CD4-positive, alpha-beta memory T cell (primary cell): ENCODE measurements at regions not wholly inside any gene's neighbourhood (a gene's known extent, or its start where the extent isn't known, plus 50 kb on each side); places are given as distances from the start of the nearest gene placed in this dataset.
"Not testable (repeated sequence)": the region's sequence is repeated elsewhere in the genome, so short reads cannot be mapped to it uniquely, and the experiment has no call there.

ENCODE experiments used
- CTCF ChIA-PET: fragments of 350-600 bp; sonication (Branson Sonifier 250); formaldehyde crosslinking; loops from one replicate; lab custom pipeline; 2021; ENCODE audit warnings: inconsistent platforms; ENCODE audit not compliant: partially characterized antibody; lab: Charles Lee
- POLR2A ChIA-PET: fragments of 350-600 bp; sonication (Branson Sonifier 250); formaldehyde crosslinking; loops from one replicate; lab custom pipeline; 2021; ENCODE audit not compliant: partially characterized antibody; lab: Charles Lee
- DNase-seq, 5 donors: peaks; one replicate each; pipeline versions ENCODE4 v3.0.0 to v3.0.0-alpha.2; 2020 to 2022; ENCODE audit warnings: mixed read lengths in 1 of 5
- H3K27ac ChIP-seq: one replicate; pipeline ENCODE4 v1.7.0; 2013; ENCODE audit warnings: low read depth, low read length
- H3K27me3 ChIP-seq: 2 replicates; pipeline ENCODE4 v1.7.0; 2013; ENCODE audit warnings: mild to moderate bottlenecking, low read length, moderate library complexity; ENCODE audit not compliant: insufficient read depth
- H3K36me3 ChIP-seq: 2 replicates; pipeline ENCODE4 v1.7.0; 2013; ENCODE audit warnings: mild to moderate bottlenecking, low read length, moderate library complexity; ENCODE audit not compliant: insufficient read depth
- H3K4me1 ChIP-seq: 2 replicates; pipeline ENCODE4 v1.7.0; 2013; ENCODE audit warnings: mild to moderate bottlenecking, low read length, moderate library complexity; ENCODE audit not compliant: insufficient read depth
- H3K4me3 ChIP-seq, 2 donors: one replicate each; pipeline ENCODE4 v1.7.0; 2013; ENCODE audit warnings: low read length in 2 of 2, mild to moderate bottlenecking in 1 of 2
- H3K9me3 ChIP-seq, 2 donors: one replicate each; pipeline ENCODE4 v1.7.0; 2013; ENCODE audit warnings: low read length in 2 of 2, control low read depth in 1 of 2; ENCODE audit not compliant: control insufficient read depth in 1 of 2
- H3K27ac Mint-ChIP-seq, 7 donors: one replicate each; pipeline ENCODE4 v1.8.0; 2020 to 2021; ENCODE audit warnings: mixed read lengths in 7 of 7, mild to moderate bottlenecking in 6 of 7, inconsistent platforms in 3 of 7, moderate library complexity in 3 of 7
- H3K27me3 Mint-ChIP-seq, 2 donors: one replicate each; pipeline ENCODE4 v1.8.0; 2020 to 2021; ENCODE audit warnings: mixed read lengths in 2 of 2
- H3K36me3 Mint-ChIP-seq, 2 donors: one replicate each; pipeline ENCODE4 v1.8.0; 2020 to 2021; ENCODE audit warnings: mixed read lengths in 2 of 2, inconsistent platforms in 1 of 2, mild to moderate bottlenecking in 1 of 2
- H3K4me1 Mint-ChIP-seq, 4 donors: one replicate each; pipeline ENCODE4 v1.8.0; 2020 to 2021; ENCODE audit warnings: mixed read lengths in 4 of 4, mild to moderate bottlenecking in 1 of 4
- H3K4me3 Mint-ChIP-seq, 8 donors: one replicate each; pipeline ENCODE4 v1.8.0; 2020 to 2021; ENCODE audit warnings: mixed read lengths in 8 of 8, mild to moderate bottlenecking in 7 of 8, moderate library complexity in 6 of 8, inconsistent platforms in 3 of 8
- H3K9me3 Mint-ChIP-seq, 8 donors: one replicate each; pipeline ENCODE4 v1.8.0; 2020 to 2021; ENCODE audit warnings: mixed read lengths in 8 of 8, mild to moderate bottlenecking in 5 of 8, inconsistent platforms in 3 of 8, moderate library complexity in 1 of 8
- intact Hi-C: fragments of 100-400 bp; cut with micrococcal nuclease; formaldehyde crosslinking; loops from one replicate; pipeline ENCODE4 v1.15.1; 2023

GRCh38 chr2:131425231-131425941 is 50.5 kb upstream of the TUBA3D start:
- H3K4me3 ChIP-seq: no peak overlapping the region
- Mint-ChIP-seq H3K27me3 (peaks cover 50% of the 10 kb centered on the region in 2 donors), H3K9me3 (peaks cover 0 to 3% (median 0%) of the 10 kb centered on the region in 8 donors), H3K27ac (no peak overlapping the region), H3K4me1 (peaks cover 3 to 8% (median 5%) of the 10 kb centered on the region in 4 donors), H3K36me3 (no peaks in the 10 kb centered on the region), H3K4me3 (peak overlapping the region in 5 of 8 donors; percentile 7 to 60 (median 51))
- POLR2A ChIA-PET: no interaction called here
- peaks cover 5% of the 10 kb centered on the region for H3K27me3 ChIP-seq
- CTCF ChIA-PET: no interaction called here
- no peaks in the 10 kb centered on the region for H3K9me3 ChIP-seq
- intact Hi-C loops: no loop called here
- no peaks in the 10 kb centered on the region for H3K4me1 ChIP-seq
- H3K27ac ChIP-seq: no peak overlapping the region
- no peak for DNase-seq
- H3K36me3 ChIP-seq: no peaks in the 10 kb centered on the region

DNA sequence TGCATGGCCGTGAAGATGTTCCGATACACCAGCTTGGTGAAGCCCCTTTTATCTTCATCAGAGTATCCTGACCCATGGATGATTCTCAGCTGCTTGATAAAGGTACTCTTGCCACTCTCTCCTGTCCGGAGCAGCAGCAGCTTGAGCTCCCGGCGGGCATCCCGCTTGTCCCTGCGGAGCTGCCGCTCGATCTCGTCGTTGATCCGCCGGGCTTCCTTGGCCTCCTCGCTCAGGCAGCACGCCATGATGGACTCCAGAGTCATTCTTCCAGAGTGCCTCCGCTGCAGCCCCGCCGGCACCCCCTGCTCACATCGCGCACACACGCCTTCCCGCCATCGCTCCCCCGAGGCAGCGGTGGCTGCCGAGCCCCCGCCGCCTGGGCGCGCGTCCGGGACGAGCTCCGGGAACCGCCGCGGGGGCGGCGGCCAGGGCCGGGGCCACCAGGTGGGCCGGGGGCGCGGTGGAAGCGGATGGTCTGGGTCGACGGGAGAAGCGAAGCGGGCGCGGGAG is 51.3 kb upstream of the TUBA3D start:
- CTCF ChIA-PET: interaction anchor here (2.1 kb wide), 1 partner anchor 11 kb away, joined by 6 read pairs; no protein-coding TSS in a partner anchor
- DNase-seq, intact Hi-C loops, H3K27ac ChIP-seq, H3K4me3 ChIP-seq, H3K27ac Mint-ChIP-seq, H3K36me3 Mint-ChIP-seq, H3K27me3 ChIP-seq, H3K4me1 Mint-ChIP-seq, H3K36me3 ChIP-seq, POLR2A ChIA-PET, H3K4me1 ChIP-seq, H3K9me3 ChIP-seq, H3K9me3 Mint-ChIP-seq: not testable (repeated sequence)
- peaks cover 47 to 48% of the 10 kb centered on the region in 2 donors for H3K27me3 Mint-ChIP-seq
- H3K4me3 Mint-ChIP-seq: peak overlapping the region in 4 of 8 donors; percentile 48 to 65 (median 58)

- H3K36me3 Mint-ChIP-seq, H3K4me3 ChIP-seq, H3K36me3 ChIP-seq, H3K4me3 Mint-ChIP-seq, intact Hi-C loops, H3K27ac ChIP-seq, H3K4me1 ChIP-seq, H3K27ac Mint-ChIP-seq, H3K9me3 Mint-ChIP-seq, DNase-seq, POLR2A ChIA-PET, H3K9me3 ChIP-seq, H3K4me1 Mint-ChIP-seq: not testable (repeated sequence)
- CTCF ChIA-PET: interaction anchor here (1.3 to 2.3 kb wide), 2 partner anchors 7 to 252 kb away, joined by 3 to 6 read pairs; no protein-coding TSS in a partner anchor
- H3K27me3 Mint-ChIP-seq: peaks cover 33 to 36% of the 10 kb centered on the region in 2 donors
- peaks cover 12% of the 10 kb centered on the region for H3K27me3 ChIP-seq
Observed at GRCh38 chr2:131420751-131421150, 55.2 kb upstream of the TUBA3D start.

DNA sequence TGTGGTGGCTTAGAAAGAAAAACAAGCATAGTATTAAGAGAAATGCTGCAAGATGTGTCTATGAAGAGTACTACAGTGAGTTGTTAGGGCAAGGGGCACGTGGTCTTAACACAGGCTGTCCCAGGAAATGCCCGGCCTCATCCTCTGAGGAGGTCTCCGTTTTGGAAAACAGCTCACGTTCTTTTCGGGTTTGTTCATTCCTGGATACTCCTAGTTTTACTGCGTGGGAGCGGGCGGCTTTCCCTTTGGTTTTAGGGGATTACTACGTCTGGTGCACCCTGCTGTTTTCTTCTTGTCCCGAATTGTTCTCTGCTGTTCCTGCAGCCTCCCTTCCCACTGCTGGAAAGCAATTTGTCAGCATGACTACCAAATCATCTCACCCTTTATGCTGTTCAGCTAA is 55.5 kb upstream of the RAB6D start:
- intact Hi-C loops: loop anchor here (10.0 kb wide), 1 partner anchor 725 kb away; no protein-coding TSS in a partner anchor
- peaks cover 31% of the 10 kb centered on the region in 2 donors for H3K27me3 Mint-ChIP-seq

GRCh38 chr2:131418625-131419024 is 54.7 kb upstream of the RAB6D start:
- Histone ChIP-seq H3K9me3 (no peaks in the 10 kb centered on the region), H3K4me1 (no peaks in the 10 kb centered on the region), H3K36me3 (no peaks in the 10 kb centered on the region), H3K4me3 (no peak overlapping the region), H3K27me3 (peaks cover 8% of the 10 kb centered on the region), H3K27ac (no peak overlapping the region)
- intact Hi-C loops: loop anchor here (10.0 kb wide), 1 partner anchor 726 kb away; no protein-coding TSS in a partner anchor
- Mint-ChIP-seq H3K9me3 (no peaks in the 10 kb centered on the region), H3K4me1 (no peaks in the 10 kb centered on the region), H3K4me3 (no peak overlapping the region), H3K27ac (no peak overlapping the region), H3K27me3 (peaks cover 22% of the 10 kb centered on the region in 2 donors), H3K36me3 (no peaks in the 10 kb centered on the region)
- DNase-seq: no peak
- CTCF ChIA-PET: interaction anchor here (1.4 kb wide), 1 partner anchor 254 kb away, joined by 3 read pairs; no protein-coding TSS in a partner anchor
- POLR2A ChIA-PET: no interaction called here

More for the DNA sequence above, 55.5 kb upstream of the RAB6D start:
- no peaks in the 10 kb centered on the region for H3K4me1 ChIP-seq
- ChIA-PET POLR2A (no interaction called here), CTCF (no interaction called here)
- Mint-ChIP-seq H3K9me3 (no peaks in the 10 kb centered on the region), H3K36me3 (no peaks in the 10 kb centered on the region), H3K27ac (no peak overlapping the region), H3K4me1 (no peaks in the 10 kb centered on the region), H3K4me3 (no peak overlapping the region)
- no peak overlapping the region for H3K27ac ChIP-seq
- DNase-seq: no peak
- H3K36me3 ChIP-seq: no peaks in the 10 kb centered on the region
- H3K9me3 ChIP-seq: no peaks in the 10 kb centered on the region
- peaks cover 8% of the 10 kb centered on the region for H3K27me3 ChIP-seq
- H3K4me3 ChIP-seq: no peak overlapping the region

DNA sequence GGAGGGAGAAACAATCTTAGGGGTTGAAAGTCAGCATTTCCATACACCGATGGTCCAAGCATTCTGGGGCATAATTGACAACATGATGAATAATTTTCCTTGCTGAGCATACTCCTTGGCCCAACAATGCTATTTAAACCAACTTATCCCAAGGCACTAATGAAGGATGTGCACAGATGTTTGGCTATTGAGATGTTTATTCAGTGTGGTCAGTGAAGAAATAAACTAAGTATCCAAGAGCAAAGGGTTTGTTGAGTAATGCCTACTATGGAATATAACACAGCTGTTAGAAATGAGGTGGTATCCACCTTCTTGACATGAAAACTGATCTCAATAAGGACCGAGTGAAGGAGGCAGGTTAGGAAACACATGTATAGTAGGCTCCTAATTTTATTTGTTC is 53.9 kb upstream of the RAB6D start:
- Mint-ChIP-seq H3K27me3 (peaks cover 19 to 23% of the 10 kb centered on the region in 2 donors), H3K4me1 (peaks cover 0 to 1% (median 0%) of the 10 kb centered on the region in 4 donors), H3K4me3 (no peak overlapping the region), H3K36me3 (no peaks in the 10 kb centered on the region), H3K9me3 (no peaks in the 10 kb centered on the region), H3K27ac (no peak overlapping the region)
- Histone ChIP-seq H3K9me3 (no peaks in the 10 kb centered on the region), H3K27me3 (peaks cover 8% of the 10 kb centered on the region), H3K27ac (no peak overlapping the region), H3K4me1 (no peaks in the 10 kb centered on the region), H3K36me3 (no peaks in the 10 kb centered on the region), H3K4me3 (no peak overlapping the region)
- CTCF ChIA-PET: interaction anchor here (1.4 kb wide), 1 partner anchor 254 kb away, joined by 3 read pairs; no protein-coding TSS in a partner anchor
- POLR2A ChIA-PET: no interaction called here
- DNase-seq: no peak
- intact Hi-C loops: loop anchor here (10.0 kb wide), 1 partner anchor 727 kb away; no protein-coding TSS in a partner anchor

GRCh38 chr2:131413785-131414184 is 49.8 kb upstream of the RAB6D start:
- H3K36me3 ChIP-seq: no peaks in the 10 kb centered on the region
- no peak overlapping the region for H3K27ac ChIP-seq
- H3K4me3 Mint-ChIP-seq: no peak overlapping the region
- POLR2A ChIA-PET: no interaction called here
- peaks cover 9 to 25% of the 10 kb centered on the region in 2 donors for H3K27me3 Mint-ChIP-seq
- H3K27me3 ChIP-seq: peaks cover 4% of the 10 kb centered on the region
- H3K4me1 ChIP-seq: no peaks in the 10 kb centered on the region
- no peaks in the 10 kb centered on the region for H3K36me3 Mint-ChIP-seq
- no peaks in the 10 kb centered on the region for H3K9me3 ChIP-seq
- intact Hi-C loops: loop anchor here (1.0 to 10.0 kb wide), 4 partner anchors 79 to 731 kb away; partner anchors contain the start of gene MZT2A
- H3K4me3 ChIP-seq: no peak overlapping the region
- no peak for DNase-seq
- H3K9me3 Mint-ChIP-seq: no peaks in the 10 kb centered on the region
- peak overlapping the region in 1 of 7 donors; percentile 53 for H3K27ac Mint-ChIP-seq
- peaks cover 0 to 1% (median 0%) of the 10 kb centered on the region in 4 donors for H3K4me1 Mint-ChIP-seq
- CTCF ChIA-PET: interaction anchor here (0.6 to 5.1 kb wide), 13 partner anchors 8 to 388 kb away, joined by 3 to 57 read pairs (median 3); partner anchors contain the start of gene MZT2A
